B cell (primary cell): ENCODE measurements at regions not wholly inside any gene's neighbourhood (a gene's known extent, or its start where the extent isn't known, plus 50 kb on each side); places are given as distances from the start of the nearest gene placed in this dataset.

Experiments
- ATAC-seq: fragments of 200-7000 bp; cut with Tn5 transposase; one replicate; pipeline ENCODE4 v1.10.0; 2021; ENCODE audit warnings: low read depth, mild to moderate bottlenecking, moderate number of reproducible peaks, moderate library complexity
- CTCF ChIA-PET: fragments of 350-600 bp; sonication (Branson Sonifier 250); formaldehyde crosslinking; loops from one replicate; lab custom pipeline; 2021; ENCODE audit warnings: antibody characterized with exemption, inconsistent platforms; lab: Charles Lee
- POLR2A ChIA-PET: fragments of 350-600 bp; sonication (Branson Sonifier 250); formaldehyde crosslinking; loops from one replicate; lab custom pipeline; 2021; ENCODE audit warnings: antibody characterized with exemption; lab: Charles Lee
- DNase-seq: peaks from one replicate; pipeline ENCODE4 v3.0.0; 2013
- H2AFZ ChIP-seq: 2 replicates; pipeline ENCODE4 v1.6.1; 2012; ENCODE audit warnings: mild to moderate bottlenecking, low read depth, low read length; ENCODE audit not compliant: insufficient read depth, poor library complexity, severe bottlenecking
- H3K27ac ChIP-seq, 2 donors: 1 replicate in 1 of 2; 2 replicates in 1 of 2; pipeline ENCODE4 v1.5.1; 2012 to 2013; ENCODE audit warnings: low read length in 2 of 2, mild to moderate bottlenecking in 2 of 2, moderate library complexity in 1 of 2
- H3K27me3 ChIP-seq, 4 experiments: fragments of 200-600 bp in 1 of 4; sonication (generic) in 1 of 4; replicated peaks in 1 of 4; 1 replicate in 2 of 4; 2 replicates in 2 of 4; pipeline versions ENCODE4 v1.6.1 to v1.7.0; 2013 to 2016; ENCODE audit warnings: low read length in 3 of 4, mild to moderate bottlenecking in 2 of 4, mixed read lengths in 1 of 4, moderate library complexity in 1 of 4; ENCODE audit not compliant: insufficient read depth in 4 of 4, control insufficient read depth in 3 of 4; ENCODE audit errors: control extremely low read depth in 1 of 4
- H3K36me3 ChIP-seq, 2 experiments: replicated peaks in 1 of 2; 1 replicate in 1 of 2; 2 replicates in 1 of 2; pipeline versions ENCODE4 v1.6.1 to v1.7.1; 2013; ENCODE audit warnings: low read length in 1 of 2; ENCODE audit not compliant: insufficient read depth in 2 of 2, control insufficient read depth in 1 of 2; ENCODE audit errors: control extremely low read depth in 1 of 2, extremely low read depth in 1 of 2
- H3K4me1 ChIP-seq, 2 donors: fragments of 200-600 bp in 1 of 2; sonication (generic) in 1 of 2; 1 replicate in 1 of 2; 2 replicates in 1 of 2; pipeline versions ENCODE4 v1.5.1 to v1.6.1; 2013 to 2017; ENCODE audit warnings: low read length in 2 of 2; ENCODE audit not compliant: control insufficient read depth in 2 of 2, insufficient read depth in 2 of 2
- H3K4me2 ChIP-seq: replicated peaks from 2 replicates; pipeline ENCODE3; 2012; ENCODE audit warnings: mild to moderate bottlenecking, low read depth, low read length; ENCODE audit not compliant: poor library complexity, severe bottlenecking
- H3K4me3 ChIP-seq, 5 experiments: fragments of 200-600 bp in 1 of 5; sonication (generic) in 1 of 5; 1 replicate in 3 of 5; 2 replicates in 2 of 5; pipeline versions ENCODE4 v1.5.1 to v1.7.0; 2011 to 2016; ENCODE audit warnings: low read length in 4 of 5, mild to moderate bottlenecking in 4 of 5, low read depth in 2 of 5, control low read depth in 1 of 5, moderate library complexity in 1 of 5; ENCODE audit not compliant: insufficient read depth in 1 of 5; ENCODE audit errors: control extremely low read depth in 1 of 5, extremely low read depth in 1 of 5
- H3K79me2 ChIP-seq: fragments of 200-600 bp; sonication (generic); one replicate; pipeline ENCODE4 v1.6.0; 2016; ENCODE audit warnings: low read length; ENCODE audit not compliant: control insufficient read depth, insufficient read depth
- H3K9ac ChIP-seq: fragments of 200-600 bp; sonication (generic); 2 replicates; pipeline ENCODE4 v1.6.1; 2017; ENCODE audit warnings: mild to moderate bottlenecking, low read length, moderate library complexity
- H3K9me3 ChIP-seq, 3 donors: one replicate each; pipeline versions ENCODE4 v1.6.1 to v1.7.1; 2013; ENCODE audit warnings: low read length in 2 of 3; ENCODE audit not compliant: control insufficient read depth in 2 of 3, insufficient read depth in 1 of 3; ENCODE audit errors: control extremely low read depth in 1 of 3
- H4K20me1 ChIP-seq: 2 replicates; pipeline ENCODE4 v1.6.0; 2012; ENCODE audit warnings: mild to moderate bottlenecking, low read length; ENCODE audit not compliant: insufficient read depth, control insufficient read depth, poor library complexity, severe bottlenecking
- H3K27ac Mint-ChIP-seq: one replicate; pipeline ENCODE4 v1.8.0; 2021; ENCODE audit warnings: mixed read lengths
- H3K27me3 Mint-ChIP-seq: one replicate; pipeline ENCODE4 v1.8.0; 2021; ENCODE audit warnings: mixed read lengths
- H3K4me1 Mint-ChIP-seq: one replicate; pipeline ENCODE4 v1.8.0; 2021; ENCODE audit warnings: mixed read lengths
- H3K4me3 Mint-ChIP-seq: one replicate; pipeline ENCODE4 v1.8.0; 2021; ENCODE audit warnings: mixed read lengths
- H3K9me3 Mint-ChIP-seq: one replicate; pipeline ENCODE4 v1.8.0; 2022; ENCODE audit warnings: mixed read lengths; ENCODE audit not compliant: insufficient read depth
- CTCF ChIP-seq: fragments of 200-600 bp; IDR thresholded peaks from one replicate; pipeline ENCODE4 v1.8.0; 2022; ENCODE audit warnings: antibody characterized with exemption, mild to moderate bottlenecking
- EZH2 ChIP-seq: IDR thresholded peaks from 2 replicates; pipeline ENCODE4 v1.6.1; 2012; ENCODE audit warnings: borderline replicate concordance, low read depth, mild to moderate bottlenecking, moderate library complexity, low read length; ENCODE audit not compliant: insufficient read depth, poor library complexity, severe bottlenecking
- WGBS: methylation state at CpG from one replicate; pipeline ENCODE4 v1.1.5; 2013; ENCODE audit warnings: missing lambda C conversion rate; ENCODE audit not compliant: insufficient coverage; 5-methylcytosine and 5-hydroxymethylcytosine counted together
- intact Hi-C: fragments of 100-400 bp; cut with micrococcal nuclease; formaldehyde crosslinking; loops from one replicate; pipeline ENCODE4 v1.10.0; 2022

- no peaks in the 10 kb centered on the region for H3K4me1 ChIP-seq
- H3K27ac ChIP-seq: no peak overlapping the region
- 86% methylated on average over 1 of the region's 1 CpG for WGBS
- no peaks in the 10 kb centered on the region for H3K79me2 ChIP-seq
- H3K27me3 ChIP-seq: no peaks in the 10 kb centered on the region
- ATAC-seq (no peak), DNase-seq (no peak)
- ChIA-PET POLR2A (no interaction called here), CTCF (no interaction called here)
- no peaks in the 10 kb centered on the region for H4K20me1 ChIP-seq
- Mint-ChIP-seq H3K4me1 (no peaks in the 10 kb centered on the region), H3K27ac (no peak overlapping the region), H3K9me3 (no peaks in the 10 kb centered on the region), H3K27me3 (peaks cover 3% of the 10 kb centered on the region), H3K4me3 (no peak overlapping the region)
- intact Hi-C loops: no loop called here
- H3K9me3 ChIP-seq: no peaks in the 10 kb centered on the region
- TF ChIP-seq CTCF (no peak), EZH2 (no peak)
- H3K36me3 ChIP-seq: no peaks in the 10 kb centered on the region
- no peak overlapping the region for H3K9ac ChIP-seq
- no peak overlapping the region for H3K4me2 ChIP-seq
- no peak overlapping the region for H3K4me3 ChIP-seq
- no peak overlapping the region for H2AFZ ChIP-seq
Observed at GRCh38 chr5:39671561-39671961, 246.8 kb upstream of the DAB2 start.

- no peaks in the 10 kb centered on the region for H3K4me1 Mint-ChIP-seq
- H3K4me2 ChIP-seq: no peak overlapping the region
- no peak overlapping the region for H3K27ac ChIP-seq
- H3K4me3 ChIP-seq: no peak overlapping the region
- no peaks in the 10 kb centered on the region for H4K20me1 ChIP-seq
- no peak overlapping the region for H3K9ac ChIP-seq
- no peaks in the 10 kb centered on the region for H3K27me3 ChIP-seq
- no peaks in the 10 kb centered on the region for H3K4me1 ChIP-seq
- no peak overlapping the region for H3K4me3 Mint-ChIP-seq
- DNase-seq (no peak), ATAC-seq (no peak)
- ChIA-PET CTCF (no interaction called here), POLR2A (no interaction called here)
- H3K9me3 Mint-ChIP-seq: no peaks in the 10 kb centered on the region
- no peak for TF ChIP-seq EZH2
- no peak for TF ChIP-seq CTCF
- H3K9me3 ChIP-seq: no peaks in the 10 kb centered on the region
- no peak overlapping the region for H3K27ac Mint-ChIP-seq
- no peaks in the 10 kb centered on the region for H3K79me2 ChIP-seq
- H3K27me3 Mint-ChIP-seq: peaks cover 3% of the 10 kb centered on the region
- no peaks in the 10 kb centered on the region for H3K36me3 ChIP-seq
- intact Hi-C loops: no loop called here
- H2AFZ ChIP-seq: no peak overlapping the region
Observed at GRCh38 chr5:39670955-39671354, 246.2 kb upstream of the DAB2 start.
